A549 (cell line): ENCODE measurements at regions not wholly inside any gene's neighbourhood (a gene's known extent, or its start where the extent isn't known, plus 50 kb on each side); places are given as distances from the start of the nearest gene placed in this dataset.

Experiments
- CEBPB ChIP-seq, 2 experiments: fragments of >200 bp in 1 of 2; sonication (Bioruptor Twin) in 1 of 2; formaldehyde crosslinking in 1 of 2; IDR thresholded peaks; 2 replicates each; pipeline ENCODE4 v1.6.1; 2012 to 2016
- CHD2 ChIP-seq: fragments of 150-350 bp; IDR thresholded peaks from 2 replicates; pipeline ENCODE4 v1.6.1; 2014; ENCODE audit warnings: low read length; ENCODE audit not compliant: partially characterized antibody
- EP300 ChIP-seq, 2 experiments: fragments of >200 bp; sonication (Bioruptor Twin); formaldehyde crosslinking; IDR thresholded peaks; 2 replicates in 1 of 2; 3 replicates in 1 of 2; pipeline ENCODE4 v1.6.1; 2016 to 2017
- ESRRA ChIP-seq: fragments of 150-350 bp; IDR thresholded peaks from 2 replicates; pipeline ENCODE4 v1.6.1; 2014; ENCODE audit warnings: mild to moderate bottlenecking, low read length, borderline replicate concordance
- KDM1A ChIP-seq: fragments of 200-600 bp; sonication (generic); IDR thresholded peaks from 2 replicates; pipeline ENCODE4 v1.6.1; 2016; ENCODE audit warnings: low read depth, mild to moderate bottlenecking
- MYC ChIP-seq: IDR thresholded peaks from 2 replicates; pipeline ENCODE4 v1.6.1; 2012; ENCODE audit warnings: mild to moderate bottlenecking, inconsistent platforms, low read length, improper control_type of control experiment, borderline replicate concordance
- POLR2A ChIP-seq: IDR thresholded peaks from 2 replicates; pipeline ENCODE4 v1.6.1; 2012; ENCODE audit warnings: mild to moderate bottlenecking, low read length
- RFX5 ChIP-seq: fragments of 450-650 bp; IDR thresholded peaks from 2 replicates; pipeline ENCODE4 v1.7.1; 2014; ENCODE audit warnings: antibody characterized with exemption, mild to moderate bottlenecking, moderate library complexity
- TP53 ChIP-seq: fragments of 250-450 bp; sonication (Bioruptor Pico); IDR thresholded peaks from 2 replicates; pipeline ENCODE4 v1.5.0; 2021; ENCODE audit warnings: mild to moderate bottlenecking, moderate library complexity
- TF ChIP-seq, protein P1 (sequence below): fragments of >200 bp; sonication (Bioruptor Twin); formaldehyde crosslinking; IDR thresholded peaks from 3 replicates; pipeline ENCODE4 v1.5.1; 2016
- TF ChIP-seq, protein P2 (sequence below): fragments of >200 bp; sonication (Bioruptor Twin); formaldehyde crosslinking; IDR thresholded peaks from 3 replicates; pipeline ENCODE4 v1.6.1; 2016
- TF ChIP-seq, protein P3 (sequence below): fragments of 250-450 bp; sonication (Bioruptor Pico); IDR thresholded peaks from 2 replicates; pipeline ENCODE4 v1.5.0; 2021; ENCODE audit warnings: mild to moderate bottlenecking, moderate library complexity, borderline replicate concordance

DNA sequence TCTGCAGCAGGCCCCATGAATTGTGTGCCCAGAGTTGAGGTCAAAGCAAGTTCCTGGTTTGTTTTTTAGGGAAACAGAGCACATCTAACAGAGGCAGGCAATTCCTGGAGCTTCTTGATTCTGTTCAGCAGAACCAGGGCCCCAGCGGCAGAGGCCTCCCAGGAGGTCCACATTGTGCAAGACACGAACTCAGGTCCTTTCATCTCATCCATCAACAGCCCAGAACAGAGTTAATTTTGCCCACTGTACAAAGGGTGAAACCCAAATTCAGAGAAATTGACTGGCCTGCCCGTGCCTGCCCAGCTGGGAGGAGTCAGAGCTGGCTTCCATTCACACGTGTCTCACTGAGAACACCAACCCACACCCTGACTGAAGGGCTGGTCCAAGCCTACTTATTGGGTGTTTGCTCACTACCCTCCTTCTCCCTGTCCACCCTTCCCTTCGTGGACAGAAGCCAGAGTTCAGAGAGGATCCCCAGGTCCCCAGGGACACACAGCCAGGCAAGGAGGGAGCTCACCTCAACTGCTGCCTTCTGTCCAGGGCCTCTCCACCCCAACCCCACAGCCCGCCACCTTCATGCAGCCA, 607.1 kb downstream of the TBC1D22A start:
- TF ChIP-seq, protein P1, sequence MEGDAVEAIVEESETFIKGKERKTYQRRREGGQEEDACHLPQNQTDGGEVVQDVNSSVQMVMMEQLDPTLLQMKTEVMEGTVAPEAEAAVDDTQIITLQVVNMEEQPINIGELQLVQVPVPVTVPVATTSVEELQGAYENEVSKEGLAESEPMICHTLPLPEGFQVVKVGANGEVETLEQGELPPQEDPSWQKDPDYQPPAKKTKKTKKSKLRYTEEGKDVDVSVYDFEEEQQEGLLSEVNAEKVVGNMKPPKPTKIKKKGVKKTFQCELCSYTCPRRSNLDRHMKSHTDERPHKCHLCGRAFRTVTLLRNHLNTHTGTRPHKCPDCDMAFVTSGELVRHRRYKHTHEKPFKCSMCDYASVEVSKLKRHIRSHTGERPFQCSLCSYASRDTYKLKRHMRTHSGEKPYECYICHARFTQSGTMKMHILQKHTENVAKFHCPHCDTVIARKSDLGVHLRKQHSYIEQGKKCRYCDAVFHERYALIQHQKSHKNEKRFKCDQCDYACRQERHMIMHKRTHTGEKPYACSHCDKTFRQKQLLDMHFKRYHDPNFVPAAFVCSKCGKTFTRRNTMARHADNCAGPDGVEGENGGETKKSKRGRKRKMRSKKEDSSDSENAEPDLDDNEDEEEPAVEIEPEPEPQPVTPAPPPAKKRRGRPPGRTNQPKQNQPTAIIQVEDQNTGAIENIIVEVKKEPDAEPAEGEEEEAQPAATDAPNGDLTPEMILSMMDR, result no peak
- TF ChIP-seq KDM1A (no peak), RFX5 (no peak), POLR2A (no peak), CHD2 (no peak), EP300 (IDR thresholded peaks at IDR 0.05) (no peak), ESRRA (no peak), TP53 (CRISPR knock-in tag) (no peak), CEBPB (IDR thresholded peaks at IDR 0.05) (no peak), MYC (no peak)
- TF ChIP-seq, protein P2, sequence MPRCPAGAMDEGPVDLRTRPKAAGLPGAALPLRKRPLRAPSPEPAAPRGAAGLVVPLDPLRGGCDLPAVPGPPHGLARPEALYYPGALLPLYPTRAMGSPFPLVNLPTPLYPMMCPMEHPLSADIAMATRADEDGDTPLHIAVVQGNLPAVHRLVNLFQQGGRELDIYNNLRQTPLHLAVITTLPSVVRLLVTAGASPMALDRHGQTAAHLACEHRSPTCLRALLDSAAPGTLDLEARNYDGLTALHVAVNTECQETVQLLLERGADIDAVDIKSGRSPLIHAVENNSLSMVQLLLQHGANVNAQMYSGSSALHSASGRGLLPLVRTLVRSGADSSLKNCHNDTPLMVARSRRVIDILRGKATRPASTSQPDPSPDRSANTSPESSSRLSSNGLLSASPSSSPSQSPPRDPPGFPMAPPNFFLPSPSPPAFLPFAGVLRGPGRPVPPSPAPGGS, result no peak
- TF ChIP-seq, protein P3, sequence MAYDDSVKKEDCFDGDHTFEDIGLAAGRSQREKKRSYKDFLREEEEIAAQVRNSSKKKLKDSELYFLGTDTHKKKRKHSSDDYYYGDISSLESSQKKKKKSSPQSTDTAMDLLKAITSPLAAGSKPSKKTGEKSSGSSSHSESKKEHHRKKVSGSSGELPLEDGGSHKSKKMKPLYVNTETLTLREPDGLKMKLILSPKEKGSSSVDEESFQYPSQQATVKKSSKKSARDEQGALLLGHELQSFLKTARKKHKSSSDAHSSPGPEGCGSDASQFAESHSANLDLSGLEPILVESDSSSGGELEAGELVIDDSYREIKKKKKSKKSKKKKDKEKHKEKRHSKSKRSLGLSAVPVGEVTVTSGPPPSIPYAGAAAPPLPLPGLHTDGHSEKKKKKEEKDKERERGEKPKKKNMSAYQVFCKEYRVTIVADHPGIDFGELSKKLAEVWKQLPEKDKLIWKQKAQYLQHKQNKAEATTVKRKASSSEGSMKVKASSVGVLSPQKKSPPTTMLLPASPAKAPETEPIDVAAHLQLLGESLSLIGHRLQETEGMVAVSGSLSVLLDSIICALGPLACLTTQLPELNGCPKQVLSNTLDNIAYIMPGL (CRISPR knock-in tag), result no peak
